Peyer's patch (tissue), 4 donors: ENCODE measurements at regions not wholly inside any gene's neighbourhood (a gene's known extent, or its start where the extent isn't known, plus 50 kb on each side); places are given as distances from the start of the nearest gene placed in this dataset.
A peak's percentile ranks its signal among the peaks of the same experiment; 100 is the strongest.

Experiments
- DNase-seq, 3 donors: peaks; one replicate each; pipeline ENCODE4 v3.0.0-alpha.2; 2017 to 2019
- H3K27ac ChIP-seq, 4 donors: fragments of 200-600 bp; sonication (generic); one replicate each; pipeline ENCODE4 v1.5.1; 2016 to 2019
- H3K27me3 ChIP-seq, 2 donors: fragments of 200-600 bp; sonication (generic); one replicate each; pipeline ENCODE4 v1.5.1; 2019
- H3K36me3 ChIP-seq, 3 donors: fragments of 200-600 bp; sonication (generic); one replicate each; pipeline ENCODE4 v1.5.1; 2016 to 2019
- H3K4me1 ChIP-seq, 4 donors: fragments of 200-600 bp; sonication (generic); one replicate each; pipeline ENCODE4 v1.5.1; 2016 to 2019
- H3K4me3 ChIP-seq, 4 donors: fragments of 200-600 bp; sonication (generic); 1 replicate in 3 of 4; 2 replicates in 1 of 4; pipeline ENCODE4 v1.5.1; 2016 to 2019; ENCODE audit warnings: mild to moderate bottlenecking in 1 of 4
- H3K9me3 ChIP-seq, 4 donors: fragments of 200-600 bp; sonication (generic); one replicate each; pipeline ENCODE4 v1.5.1; 2016 to 2019; ENCODE audit warnings: mild to moderate bottlenecking in 1 of 4
- CTCF ChIP-seq, 6 experiments: fragments of 450-650 bp in 4 of 6; fragments of 200-600 bp in 2 of 6; sonication (generic) in 1 of 6; IDR thresholded peaks; one replicate each; pipeline ENCODE4 v1.5.1; 2017 to 2019; ENCODE audit warnings: antibody characterized with exemption in 6 of 6, mild to moderate bottlenecking in 3 of 6, moderate library complexity in 1 of 6
- POLR2A ChIP-seq, 2 donors: fragments of 450-650 bp; IDR thresholded peaks; one replicate each; pipeline ENCODE4 v1.5.1; 2017; ENCODE audit warnings: antibody characterized with exemption in 2 of 2, mild to moderate bottlenecking in 2 of 2, moderate library complexity in 2 of 2

- H3K4me1 ChIP-seq, result no peaks in the 10 kb centered on the region
- no peaks in the 10 kb centered on the region for H3K27me3 ChIP-seq
- peak overlapping the region in 1 of 4 donors; percentile 15 for H3K27ac ChIP-seq
- no peaks in the 10 kb centered on the region for H3K36me3 ChIP-seq
- no peak for TF ChIP-seq CTCF (IDR thresholded peaks at IDR 0.05)
- TF ChIP-seq POLR2A (IDR thresholded peaks at IDR 0.05), result no peak
- peak overlapping the region in 1 of 4 donors; percentile 0 for H3K4me3 ChIP-seq
- DNase-seq, result no peak
- no peaks in the 10 kb centered on the region for H3K9me3 ChIP-seq
Observed at GRCh38 chr18:34959989-34960388, 81.2 kb upstream of the MAPRE2 start.

- DNase-seq, result peak in 1 of 3 donors; percentile 57
- no peaks in the 10 kb centered on the region for H3K36me3 ChIP-seq
- TF ChIP-seq CTCF (IDR thresholded peaks at IDR 0.05) (no peak), POLR2A (IDR thresholded peaks at IDR 0.05) (no peak)
- H3K4me3 ChIP-seq, result no peak overlapping the region
- H3K9me3 ChIP-seq, result no peaks in the 10 kb centered on the region
- H3K27me3 ChIP-seq, result no peaks in the 10 kb centered on the region
- H3K4me1 ChIP-seq, result no peaks in the 10 kb centered on the region
- H3K27ac ChIP-seq, result no peak overlapping the region
Observed at GRCh38 chr18:34965108-34965507, 76.1 kb upstream of the MAPRE2 start.

- Histone ChIP-seq H3K4me3 (no peak overlapping the region), H3K27ac (no peak overlapping the region), H3K4me1 (no peaks in the 10 kb centered on the region), H3K36me3 (no peaks in the 10 kb centered on the region), H3K9me3 (no peaks in the 10 kb centered on the region), H3K27me3 (no peaks in the 10 kb centered on the region)
- no peak for TF ChIP-seq POLR2A (IDR thresholded peaks at IDR 0.05)
- TF ChIP-seq CTCF (IDR thresholded peaks at IDR 0.05), result no peak
- DNase-seq, result no peak
Observed at GRCh38 chr18:34965566-34965965, 75.6 kb upstream of the MAPRE2 start.

- no peak overlapping the region for H3K27ac ChIP-seq
- H3K27me3 ChIP-seq, result no peaks in the 10 kb centered on the region
- no peaks in the 10 kb centered on the region for H3K9me3 ChIP-seq
- H3K4me3 ChIP-seq, result no peak overlapping the region
- H3K4me1 ChIP-seq, result no peaks in the 10 kb centered on the region
- TF ChIP-seq POLR2A (IDR thresholded peaks at IDR 0.05) (no peak), CTCF (IDR thresholded peaks at IDR 0.05) (no peak)
- no peaks in the 10 kb centered on the region for H3K36me3 ChIP-seq
- no peak for DNase-seq
Observed at GRCh38 chr18:34970106-34970505, 71.1 kb upstream of the MAPRE2 start.

GRCh38 chr18:34971313-34971712 is 69.9 kb upstream of the MAPRE2 start:
- Histone ChIP-seq H3K27me3 (no peaks in the 10 kb centered on the region), H3K4me3 (no peak overlapping the region), H3K9me3 (no peaks in the 10 kb centered on the region), H3K36me3 (no peaks in the 10 kb centered on the region), H3K27ac (no peak overlapping the region), H3K4me1 (no peaks in the 10 kb centered on the region)
- no peak for DNase-seq
- TF ChIP-seq CTCF (IDR thresholded peaks at IDR 0.05) (no peak), POLR2A (IDR thresholded peaks at IDR 0.05) (no peak)

GRCh38 chr18:34972765-34973414 is 68.3 kb upstream of the MAPRE2 start:
- DNase-seq, result no peak
- H3K4me3 ChIP-seq, result no peak overlapping the region

More at GRCh38 chr18:34972765-34973414, 68.3 kb upstream of the MAPRE2 start:
- H3K9me3 ChIP-seq, result no peaks in the 10 kb centered on the region
- H3K4me1 ChIP-seq, result no peaks in the 10 kb centered on the region
- TF ChIP-seq POLR2A (IDR thresholded peaks at IDR 0.05) (no peak), CTCF (IDR thresholded peaks at IDR 0.05) (no peak)
- no peaks in the 10 kb centered on the region for H3K27me3 ChIP-seq
- H3K36me3 ChIP-seq, result no peaks in the 10 kb centered on the region
- no peak overlapping the region for H3K27ac ChIP-seq
